HT-29 (cell line): ENCODE measurements at regions not wholly inside any gene's neighbourhood (a gene's known extent, or its start where the extent isn't known, plus 50 kb on each side); places are given as distances from the start of the nearest gene placed in this dataset.

ENCODE experiments used
- DNase-seq: peaks from one replicate; pipeline ENCODE4 v3.0.0-alpha.2; 2015; ENCODE audit warnings: low spot score

DNA sequence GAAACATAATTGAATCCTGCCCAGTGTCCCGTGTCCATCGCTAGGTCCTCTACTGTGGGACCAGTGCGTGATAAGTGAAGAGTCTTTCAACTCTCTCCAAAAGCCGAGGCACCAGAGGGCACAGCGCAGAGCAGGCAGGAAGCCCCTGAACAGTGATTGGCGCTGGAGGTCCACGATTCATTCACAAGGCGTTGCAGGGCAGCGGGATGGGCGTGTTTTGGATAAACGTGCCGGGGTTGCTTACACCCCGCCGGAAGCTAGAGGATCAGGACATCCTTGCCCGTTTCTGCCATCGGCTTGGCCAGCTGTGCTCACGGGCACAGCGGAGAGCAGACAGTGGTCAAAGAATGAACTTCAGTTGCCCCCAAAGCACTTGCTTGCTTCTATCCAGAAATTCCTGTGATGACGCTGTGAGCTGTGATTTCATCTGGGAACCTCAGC is 86.0 kb upstream of the PFKP start:
- DNase-seq: no peak

DNA sequence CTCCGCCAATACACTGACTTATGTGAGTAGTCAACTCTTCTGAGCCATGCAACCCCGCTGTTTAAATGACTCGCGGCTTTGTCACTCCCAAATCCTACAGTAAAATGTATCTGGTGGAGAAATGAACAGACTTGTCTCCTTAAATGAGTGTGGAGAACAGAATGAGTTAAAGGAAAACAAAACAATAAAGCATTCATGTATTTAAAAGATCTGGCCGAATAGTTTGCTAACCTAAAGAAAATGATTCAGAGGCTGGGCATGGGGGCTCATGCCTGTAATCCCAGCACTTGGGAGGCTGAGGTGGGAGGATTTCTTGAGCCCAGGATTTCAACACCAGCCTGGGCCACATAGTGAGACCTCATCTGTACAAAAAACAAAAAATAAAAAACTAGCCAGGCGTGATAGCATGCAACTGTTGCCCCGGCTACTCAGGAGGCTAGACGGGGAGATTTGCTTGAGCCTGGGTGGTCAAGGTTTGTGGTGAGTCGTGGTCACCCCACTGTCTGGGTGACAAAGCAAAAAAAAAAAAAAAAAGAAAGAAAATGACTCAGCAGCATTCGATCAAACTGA is 86.5 kb upstream of the PFKP start:
- DNase-seq: no peak

DNA sequence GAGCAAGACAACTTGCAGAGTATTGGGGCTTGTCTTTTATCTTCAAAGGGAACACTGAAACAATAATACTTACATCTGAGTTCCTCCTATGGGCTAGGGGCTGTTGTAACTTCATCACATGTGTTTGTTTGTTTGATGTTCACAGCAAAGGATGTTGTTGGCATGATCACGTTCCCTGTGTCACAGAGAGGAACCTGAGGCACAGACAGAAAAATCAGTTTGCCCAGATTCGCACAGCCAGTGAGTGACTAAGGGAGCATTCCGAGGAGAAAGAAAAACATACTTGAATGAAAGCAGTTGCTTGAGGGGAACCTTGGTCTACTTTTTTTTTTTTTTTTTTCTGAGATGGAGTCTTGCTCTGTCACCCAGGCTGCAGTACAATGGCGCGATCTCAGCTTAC is 87.2 kb upstream of the PFKP start:
- no peak for DNase-seq

DNA sequence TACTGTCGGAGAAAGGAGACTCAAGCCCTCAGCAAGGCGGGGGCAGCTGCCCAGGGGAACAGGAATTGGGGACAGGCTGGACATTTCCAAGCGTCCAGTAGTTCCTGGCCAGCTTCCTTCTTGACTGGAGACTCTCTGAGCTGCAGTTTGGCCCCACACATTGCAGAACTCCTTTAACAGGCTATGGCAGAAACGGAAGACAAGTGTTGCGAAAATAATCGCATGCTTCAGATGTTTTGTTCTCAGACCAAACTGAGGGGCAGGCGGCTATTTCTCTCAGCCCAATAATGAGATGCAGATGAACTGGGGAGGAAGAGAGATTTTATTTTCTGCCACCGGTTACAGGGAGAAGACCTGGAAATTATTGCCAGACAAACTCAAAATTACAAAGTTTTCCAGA is 88.0 kb upstream of the PFKP start:
- no peak for DNase-seq

DNA sequence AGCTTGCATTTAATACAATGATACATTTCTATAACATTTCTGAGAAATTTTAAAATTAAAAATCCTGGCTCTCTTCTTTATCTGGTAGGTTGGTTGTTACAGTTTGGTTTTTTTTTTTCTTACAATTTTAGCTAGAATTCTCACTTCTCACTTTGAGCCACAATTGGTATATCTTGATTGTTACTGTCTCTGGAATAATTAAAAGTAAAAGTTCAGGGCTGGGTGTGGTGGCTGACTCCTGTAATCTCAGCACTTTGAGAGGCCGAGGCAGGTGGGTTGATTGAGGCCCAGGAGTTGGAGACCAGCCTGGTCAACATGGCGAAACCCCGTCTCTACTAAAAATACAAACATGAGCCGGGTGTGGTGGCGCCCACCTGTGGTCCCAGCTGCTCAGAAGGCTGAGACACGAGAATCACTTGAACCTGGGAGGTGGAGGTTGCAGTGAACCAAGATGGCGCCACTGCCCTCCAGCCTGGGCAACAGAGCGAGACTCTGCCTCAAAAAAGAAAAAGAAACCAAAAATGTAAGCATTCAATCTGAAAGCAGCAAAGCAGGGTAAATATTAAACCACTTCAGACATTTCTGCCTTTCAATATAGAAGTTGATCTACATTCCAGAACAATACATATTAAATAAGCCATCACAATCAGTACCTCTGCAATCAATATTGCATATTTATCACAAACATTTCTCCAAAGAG is 88.6 kb upstream of the PFKP start:
- no peak for DNase-seq

DNA sequence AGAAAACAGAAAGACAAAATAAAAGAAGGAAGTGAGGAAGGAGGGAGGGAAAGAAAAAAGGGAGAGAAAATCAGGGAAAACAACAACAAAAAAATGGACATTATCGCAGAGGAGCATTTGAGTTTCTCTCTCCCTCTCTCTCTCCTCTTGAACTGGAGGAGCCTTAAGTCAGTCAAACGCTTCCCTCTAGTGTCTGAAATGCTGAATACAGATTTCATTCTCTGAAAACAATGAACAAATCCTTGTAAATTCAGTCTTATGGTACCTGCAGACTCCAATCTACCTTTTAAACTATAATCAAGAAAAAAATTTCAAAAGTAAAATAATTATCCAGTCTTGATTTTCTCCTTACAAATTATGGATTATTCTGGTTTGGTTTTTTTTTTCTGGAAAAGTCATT is 89.2 kb upstream of the PFKP start:
- peak; percentile 62 for DNase-seq

DNA sequence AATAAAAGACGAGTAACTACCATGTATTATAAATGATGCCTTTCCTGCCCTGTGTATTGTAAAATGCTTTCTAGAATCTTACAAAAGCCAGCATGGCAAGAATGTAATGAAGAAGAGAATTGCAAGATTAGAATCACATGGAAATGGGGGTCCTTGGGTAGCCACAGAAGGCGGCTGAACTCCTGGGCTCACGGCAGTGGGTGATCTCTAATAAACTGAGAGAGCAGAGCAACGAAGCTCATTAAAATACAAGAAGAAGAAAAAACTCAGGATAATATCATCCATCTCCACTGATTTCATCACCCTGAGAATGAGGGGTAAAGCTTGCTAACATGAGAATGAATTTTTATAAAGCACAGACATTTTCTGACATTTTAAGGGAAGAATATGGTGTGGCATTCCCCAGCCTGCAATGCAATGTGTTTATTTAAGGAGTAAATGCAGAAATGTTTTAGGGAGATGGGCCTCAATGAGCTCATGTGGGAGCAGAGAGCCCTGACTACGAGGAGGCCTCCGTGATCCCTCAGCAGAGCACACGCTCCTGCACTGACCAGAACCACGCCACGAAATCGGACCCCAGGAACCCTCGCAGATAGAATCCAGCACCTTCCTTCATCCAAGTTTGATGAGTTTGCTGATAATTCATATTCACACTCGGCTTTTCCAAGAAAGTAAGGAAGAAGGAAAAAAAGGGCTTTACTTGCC is 92.7 kb upstream of the PFKP start:
- DNase-seq: no peak

DNA sequence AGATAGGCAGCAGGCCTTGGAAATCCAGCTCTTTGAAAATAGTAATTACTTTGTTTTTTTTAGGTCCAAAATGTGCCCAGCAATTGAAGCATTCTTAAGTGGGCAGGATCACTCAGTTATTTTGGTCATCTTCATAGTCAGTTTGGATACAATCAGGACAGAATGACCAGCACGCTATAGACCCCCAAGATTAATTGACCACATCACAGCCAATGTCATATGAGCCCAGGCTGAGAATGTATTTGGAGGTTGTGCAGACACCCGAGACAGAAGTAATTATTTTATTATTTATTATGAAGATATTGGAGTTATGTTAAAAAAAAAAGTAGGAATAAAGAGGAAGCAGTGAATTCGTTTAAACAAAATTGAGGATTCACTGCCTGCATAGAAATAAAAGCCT is 93.3 kb upstream of the PFKP start:
- DNase-seq: no peak

DNA sequence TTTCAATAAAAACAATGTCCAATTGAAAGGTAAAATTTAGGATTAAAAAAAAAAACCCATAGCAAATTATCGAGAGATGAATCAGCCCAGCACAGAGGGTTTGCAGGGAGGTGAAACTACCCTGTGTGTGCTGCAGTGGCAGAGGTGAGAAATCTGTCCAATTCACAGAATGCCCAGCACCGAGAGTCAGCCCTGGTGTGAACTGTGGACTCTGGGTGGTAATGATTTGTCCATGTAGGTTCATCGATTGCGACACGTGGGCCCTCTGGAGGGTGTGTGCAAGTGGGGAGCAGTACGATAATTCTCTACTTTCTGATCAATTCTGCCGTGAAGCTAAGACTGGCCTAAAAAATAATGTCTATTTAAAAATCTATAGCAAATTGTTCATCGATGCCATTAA is 94.5 kb upstream of the PFKP start:
- DNase-seq: no peak

DNA sequence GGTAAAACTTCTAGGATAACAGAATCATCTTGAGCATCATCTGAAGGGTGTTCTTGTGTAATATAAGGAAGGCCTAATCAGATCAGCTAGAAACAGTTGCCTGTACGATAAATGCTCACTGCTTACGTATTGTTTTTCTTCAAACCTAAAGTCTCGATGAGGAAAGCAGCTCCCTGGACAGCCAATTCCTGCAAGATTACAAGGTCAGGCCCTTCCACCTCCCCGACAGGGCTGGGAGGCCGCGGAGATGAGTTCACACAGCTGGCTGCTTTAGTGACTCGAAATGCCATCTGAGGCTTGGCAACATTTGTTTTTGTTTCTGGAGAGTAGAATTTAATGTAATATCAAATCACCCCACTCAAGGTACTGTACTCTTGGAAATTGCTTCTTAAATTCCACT is 95.1 kb upstream of the PFKP start:
- no peak for DNase-seq

DNA sequence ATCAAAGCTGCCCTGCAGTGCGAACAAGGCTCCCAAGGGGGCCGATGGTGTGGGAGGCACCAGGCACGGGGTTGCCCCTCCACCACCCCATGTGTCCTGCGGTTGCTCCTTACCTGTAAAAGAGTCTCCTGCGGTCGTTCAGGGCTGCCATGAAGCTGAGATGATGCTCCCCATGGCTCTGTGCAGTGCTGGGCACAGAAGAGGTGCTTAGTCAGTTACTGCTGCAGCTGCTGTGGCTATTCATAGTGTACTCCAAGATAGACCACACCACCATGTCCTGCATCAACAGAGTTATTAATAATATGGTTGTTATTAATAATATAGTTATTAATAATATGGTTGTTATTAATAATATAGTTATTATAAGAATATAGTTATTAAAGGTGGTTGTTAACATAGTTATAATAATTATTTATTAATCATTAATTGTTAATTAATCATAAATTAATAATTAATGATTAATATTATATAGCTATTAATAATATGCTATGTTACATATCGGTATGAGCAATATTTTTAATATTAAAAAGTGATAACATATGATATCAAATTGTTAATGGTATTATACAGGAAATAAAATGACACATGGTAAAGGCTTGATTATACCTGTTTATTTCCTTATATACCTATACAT is 97.0 kb upstream of the PFKP start:
- no peak for DNase-seq

DNA sequence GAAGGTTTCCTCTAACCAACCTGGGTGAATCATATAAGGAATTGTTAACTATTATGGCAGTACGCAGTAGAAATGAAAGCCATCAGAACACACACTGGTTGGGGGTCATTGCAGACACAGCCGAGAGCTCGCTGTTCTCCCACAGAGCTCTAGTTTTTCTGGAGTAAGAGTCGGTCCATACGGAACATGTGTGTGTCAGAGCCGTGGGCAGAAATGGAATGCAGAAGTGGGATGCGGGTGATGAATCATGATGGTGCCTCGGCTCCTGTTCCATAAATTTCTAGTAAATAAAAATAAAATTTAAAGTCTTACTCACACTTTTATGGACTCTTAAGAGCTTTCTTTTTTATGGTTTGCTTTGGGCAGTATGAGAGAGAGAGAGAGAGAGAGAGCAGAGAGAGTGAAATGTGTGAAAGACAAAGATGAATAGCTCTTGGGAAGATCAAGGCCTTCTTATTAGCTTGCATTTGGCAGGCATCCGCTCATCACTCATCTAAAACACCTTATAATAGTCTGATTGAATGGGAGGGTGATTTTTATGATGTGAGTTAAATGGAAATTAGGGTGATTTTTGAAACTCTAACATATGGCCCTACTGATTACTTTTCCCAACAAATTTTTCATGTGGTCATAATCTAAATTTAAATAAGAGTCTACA is 98.8 kb upstream of the PFKP start:
- DNase-seq: no peak

DNA sequence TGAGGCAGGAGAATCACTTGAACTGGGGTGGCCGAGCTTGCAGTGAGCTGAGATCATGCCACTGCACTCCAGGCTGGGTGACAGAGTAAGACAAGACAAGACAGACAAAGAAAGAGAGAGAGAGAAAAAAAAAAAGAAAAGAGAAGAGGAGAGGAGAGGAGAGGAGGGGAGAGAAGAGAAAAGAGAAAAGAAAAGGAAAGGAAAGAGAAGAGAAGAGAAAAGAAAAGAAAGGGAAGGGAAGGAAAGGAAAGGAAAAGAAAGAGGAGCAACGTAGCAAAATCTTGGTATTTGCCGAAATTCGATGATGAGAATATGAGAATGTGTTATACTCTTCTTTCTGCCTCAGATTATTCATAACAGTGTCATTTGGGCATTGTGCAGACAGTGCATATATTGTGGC is 101.2 kb upstream of the PFKP start:
- no peak for DNase-seq

DNA sequence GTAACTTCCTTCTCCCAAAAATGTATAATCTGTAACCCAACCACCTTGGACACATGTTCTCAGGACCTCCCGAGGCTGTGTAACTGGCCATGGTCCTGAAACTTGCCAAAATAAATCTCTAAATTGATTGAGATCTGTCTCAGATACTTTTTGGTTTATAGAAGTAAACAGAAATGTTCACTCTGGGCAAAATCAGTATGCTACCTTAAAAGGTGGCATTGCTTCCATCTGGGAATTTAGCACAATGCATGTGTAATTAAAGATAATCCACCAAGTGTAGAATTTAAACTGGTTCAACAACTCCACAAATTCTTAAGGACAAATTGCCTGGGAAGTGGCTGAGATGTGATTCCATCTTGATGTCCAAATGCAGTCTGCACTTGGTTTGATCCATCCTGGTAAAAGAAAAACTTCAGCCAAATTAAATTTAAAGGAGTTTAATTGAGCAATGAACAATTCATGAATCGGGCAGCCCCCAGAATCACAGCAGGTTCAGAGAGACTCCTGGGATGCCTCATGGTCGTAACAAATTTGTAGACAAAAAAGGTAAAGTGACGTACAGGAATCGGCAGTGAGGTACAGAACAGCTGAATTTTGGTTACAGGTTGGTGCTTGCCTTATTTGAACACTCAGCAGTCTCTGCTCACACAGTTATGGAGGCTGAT is 102.6 kb upstream of the PFKP start:
- DNase-seq: no peak

DNA sequence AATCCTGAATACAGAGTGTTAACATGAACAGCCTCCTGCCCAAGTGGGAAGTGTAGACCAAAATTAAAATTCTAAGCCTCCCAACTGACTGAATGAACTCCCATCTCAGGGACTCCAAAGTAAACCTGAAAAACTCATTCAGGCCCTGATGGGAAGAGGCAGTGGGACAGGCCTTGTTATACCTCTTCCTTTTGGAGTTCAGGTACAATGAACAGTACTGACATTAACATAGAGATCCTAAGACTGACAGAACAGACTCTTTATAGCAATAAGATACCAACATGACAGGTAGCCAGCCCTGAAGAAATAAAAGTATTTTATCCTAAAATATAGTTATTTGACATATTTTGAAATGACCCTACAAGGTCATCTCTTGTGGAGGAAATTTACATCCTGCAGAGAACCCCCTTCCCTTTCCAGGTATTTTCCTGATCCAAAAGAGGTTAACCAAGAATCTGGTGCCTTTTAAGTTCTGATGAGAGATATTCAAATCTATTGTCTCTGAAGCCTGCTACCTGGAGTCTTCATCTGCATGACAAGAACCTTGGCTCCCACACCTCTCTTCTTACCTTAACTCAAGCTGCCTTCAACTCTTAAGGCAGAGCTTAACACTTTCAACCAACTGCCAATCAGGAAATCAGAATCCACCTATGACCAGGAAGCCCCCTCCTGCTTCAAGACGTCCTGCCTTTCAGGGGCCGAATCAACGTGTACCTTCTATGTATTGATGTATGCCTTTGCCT is 103.3 kb upstream of the PFKP start:
- DNase-seq: no peak

DNA sequence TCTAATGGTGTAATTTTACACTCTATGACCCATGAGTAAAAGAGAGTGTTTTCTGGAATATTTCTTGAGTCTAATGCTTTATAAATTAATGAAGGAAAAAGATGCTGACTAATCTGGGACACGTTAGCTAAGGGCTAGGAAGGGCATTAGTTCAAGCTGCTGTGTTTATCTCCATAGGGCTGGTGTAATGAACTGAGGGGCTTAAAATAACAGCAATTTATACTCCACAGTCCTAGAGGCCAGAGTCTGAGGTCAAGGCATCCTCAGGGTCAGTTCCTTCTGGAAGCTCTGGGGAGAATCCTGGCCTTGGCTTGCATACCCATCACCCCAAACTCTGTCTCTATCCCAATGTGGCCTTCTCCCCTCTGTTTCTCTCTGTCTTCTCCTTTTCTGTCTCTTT is 105.2 kb upstream of the PFKP start:
- no peak for DNase-seq

DNA sequence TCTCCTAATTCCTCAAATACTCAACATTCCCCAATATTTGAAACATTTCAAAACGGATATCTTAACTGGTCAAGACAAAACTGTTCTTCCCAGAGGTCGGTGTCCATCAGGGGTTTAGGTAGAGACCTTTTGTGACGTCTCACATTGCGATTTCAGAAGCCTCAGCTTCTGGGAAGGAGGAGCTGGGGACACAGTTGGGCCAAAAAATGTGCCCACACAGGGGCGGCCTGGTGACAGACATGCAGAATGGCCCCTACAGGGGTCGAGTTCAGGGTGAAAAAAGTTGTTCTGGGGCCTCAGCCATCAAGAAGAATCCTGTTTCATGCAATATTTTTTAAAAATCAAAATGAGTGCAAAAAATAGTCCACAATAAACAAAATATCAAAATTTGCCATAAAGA is 108.7 kb upstream of the PFKP start:
- no peak for DNase-seq

DNA sequence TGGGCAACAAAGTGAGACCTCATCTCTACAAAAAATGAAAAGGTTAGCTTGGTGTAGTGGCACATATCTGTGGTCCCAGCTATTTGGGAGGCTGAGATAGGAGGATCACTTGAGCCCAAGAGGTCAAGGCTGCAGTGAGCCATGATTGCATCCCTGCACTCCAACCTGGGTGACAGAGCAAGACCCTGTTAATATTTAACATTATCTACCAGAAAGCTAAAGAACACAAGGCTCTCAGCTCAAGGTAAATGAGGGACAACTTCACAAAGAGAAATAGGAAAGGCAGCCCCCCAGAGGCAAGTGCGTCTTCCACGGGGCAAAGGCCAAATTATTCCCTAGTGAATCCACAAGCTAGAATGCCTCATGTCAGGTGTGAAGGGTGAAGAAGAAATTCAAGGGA is 109.6 kb upstream of the PFKP start:
- DNase-seq: no peak

DNA sequence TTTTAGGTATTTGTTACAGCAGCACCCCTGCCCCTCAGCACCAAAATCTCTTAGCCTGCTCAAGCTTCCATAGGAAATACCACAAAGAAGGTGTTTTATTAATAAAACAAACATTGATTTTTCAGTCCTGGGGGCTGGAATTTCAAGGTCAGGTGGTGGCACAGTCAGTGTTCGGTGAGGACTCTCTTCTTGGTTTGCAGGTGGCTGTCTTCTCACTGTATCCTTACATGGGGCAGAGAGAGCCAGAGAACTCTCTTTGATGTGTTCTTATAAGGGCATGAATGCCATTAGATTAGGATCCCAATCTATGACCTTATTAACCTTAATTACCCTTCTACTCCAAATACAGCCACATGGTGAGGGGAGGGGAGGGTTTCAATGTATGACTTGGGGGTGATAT is 112.3 kb upstream of the PFKP start:
- no peak for DNase-seq

DNA sequence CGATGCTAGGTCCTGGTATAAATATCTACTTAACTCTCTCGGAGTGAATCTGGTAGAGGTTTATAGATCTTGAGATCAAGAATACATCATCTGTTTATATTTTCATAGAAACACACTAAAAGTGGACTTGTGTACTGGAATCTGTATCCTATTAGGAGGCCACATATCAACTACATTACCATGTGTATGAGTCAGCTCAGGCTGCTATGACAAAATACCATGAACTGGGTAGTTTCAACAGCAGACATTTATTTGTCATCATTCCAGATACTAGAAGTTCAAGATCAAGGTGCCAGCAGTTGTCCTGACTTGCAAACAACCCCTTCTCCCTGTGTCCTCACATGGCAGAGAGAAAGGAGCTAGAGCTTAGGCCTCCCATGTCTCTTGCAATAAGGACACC is 113.9 kb upstream of the PFKP start:
- DNase-seq: no peak

DNA sequence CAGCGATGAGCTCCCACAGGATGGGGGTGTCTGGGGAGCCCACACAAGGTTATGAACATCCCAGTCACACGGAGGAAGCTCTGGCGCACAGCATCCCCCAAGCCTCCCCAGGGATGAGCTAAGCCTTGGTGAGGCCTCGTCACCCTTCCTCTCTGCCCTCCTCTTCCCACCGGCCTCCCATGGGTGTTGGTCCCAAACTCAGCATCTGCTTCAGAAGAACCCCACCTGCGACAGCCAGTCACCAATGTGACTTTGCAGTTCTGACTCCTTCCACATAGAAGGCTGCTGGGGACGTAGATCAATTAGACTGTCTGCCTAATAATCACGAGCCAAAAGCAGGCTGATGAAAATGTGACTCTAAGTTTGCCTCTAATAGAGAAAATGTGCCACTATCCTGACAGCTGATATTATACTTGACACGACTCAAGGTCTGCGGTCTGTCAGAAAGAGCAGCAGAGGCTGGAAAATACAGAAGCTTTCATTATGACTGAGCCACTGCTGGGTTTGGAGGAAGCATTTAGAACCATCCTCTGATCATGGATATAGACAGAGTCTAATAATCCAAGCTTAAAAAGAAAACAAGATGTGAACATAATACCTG is 116.0 kb upstream of the PFKP start:
- DNase-seq: no peak
